ENCODE measurements at regions not wholly inside any gene's neighbourhood (a gene's known extent, or its start where the extent isn't known, plus 50 kb on each side); places are given as distances from the start of the nearest gene placed in this dataset.

- TF ChIP-seq CTCF (conservative IDR thresholded peaks at IDR 0.05), result no peak
- no peak for TF ChIP-seq EZH2 (IDR thresholded peaks at IDR 0.05; ENCODE audit: low read depth)
- Histone ChIP-seq H3K36me3 (ENCODE audit: low read depth) (no peaks in the 10 kb centered on the region), H3K27ac (no peak overlapping the region), H2AFZ (no peak overlapping the region), H4K20me1 (ENCODE audit: insufficient read depth) (no peaks in the 10 kb centered on the region), H3K79me2 (ENCODE audit: low read depth) (no peaks in the 10 kb centered on the region), H3K4me3 (no peak overlapping the region), H3K9me2 (ENCODE audit: insufficient read depth) (no peaks in the 10 kb centered on the region), H3K9me3 (ENCODE audit: insufficient read depth, low read depth) (no peaks in the 10 kb centered on the region), H3F3A (ENCODE audit: insufficient read depth, low read depth) (no peaks in the 10 kb centered on the region), H3K27me3 (ENCODE audit: insufficient read depth, low read depth) (no peaks in the 10 kb centered on the region), H3K4me2 (no peak overlapping the region), H3K4me1 (replicated peaks; ENCODE audit: insufficient read depth) (no peaks in the 10 kb centered on the region)
- ChIA-PET CTCF (no interaction called here), POLR2A (ENCODE audit: unreplicated experiment) (no interaction called here)
- intact Hi-C loops (cut with micrococcal nuclease; ENCODE audit: unreplicated experiment), result no loop called here
- no TSS peak for BruUV-seq (replicated peaks)
- no peak for DNase-seq
These were observed 524.2 kb upstream of the CHAC2 start for GRCh38 chr2:53243430-53243829.

GRCh38 chr2:53242090-53242489 is 525.5 kb upstream of the CHAC2 start:
- H3K9me2 ChIP-seq (ENCODE audit: insufficient read depth), result no peaks in the 10 kb centered on the region
- TF ChIP-seq CTCF (conservative IDR thresholded peaks at IDR 0.05), result no peak
- no peak for TF ChIP-seq EZH2 (IDR thresholded peaks at IDR 0.05; ENCODE audit: low read depth)
- no peak overlapping the region for H2AFZ ChIP-seq
- H3K4me1 ChIP-seq (replicated peaks; ENCODE audit: insufficient read depth), result no peaks in the 10 kb centered on the region
- H4K20me1 ChIP-seq (ENCODE audit: insufficient read depth), result no peaks in the 10 kb centered on the region
- H3K9me3 ChIP-seq (ENCODE audit: insufficient read depth, low read depth), result no peaks in the 10 kb centered on the region
- CTCF ChIA-PET, result no interaction called here
- POLR2A ChIA-PET (ENCODE audit: unreplicated experiment), result no interaction called here
- no peak overlapping the region for H3K4me3 ChIP-seq
- H3K27ac ChIP-seq, result no peak overlapping the region
- no peaks in the 10 kb centered on the region for H3K79me2 ChIP-seq (ENCODE audit: low read depth)
- BruUV-seq (replicated peaks), result no TSS peak
- no peak overlapping the region for H3K4me2 ChIP-seq
- no peaks in the 10 kb centered on the region for H3K36me3 ChIP-seq (ENCODE audit: low read depth)
- H3K27me3 ChIP-seq (ENCODE audit: insufficient read depth, low read depth), result no peaks in the 10 kb centered on the region
- intact Hi-C loops (cut with micrococcal nuclease; ENCODE audit: unreplicated experiment), result no loop called here
- DNase-seq, result no peak
- H3F3A ChIP-seq (ENCODE audit: insufficient read depth, low read depth), result no peaks in the 10 kb centered on the region

- no peak overlapping the region for H3K4me3 ChIP-seq
- H3K36me3 ChIP-seq (ENCODE audit: low read depth), result no peaks in the 10 kb centered on the region
- POLR2A ChIA-PET (ENCODE audit: unreplicated experiment), result interaction anchor here (0.5 to 0.7 kb wide), 2 partner anchors 16 to 134 kb away, joined by 4 to 6 read pairs; no protein-coding TSS in a partner anchor
- no peaks in the 10 kb centered on the region for H3K9me2 ChIP-seq (ENCODE audit: insufficient read depth)
- peaks cover 12% of the 10 kb centered on the region for H3K4me1 ChIP-seq (replicated peaks; ENCODE audit: insufficient read depth)
- intact Hi-C loops (cut with micrococcal nuclease; ENCODE audit: unreplicated experiment), result no loop called here
- CTCF ChIA-PET, result no interaction called here
- no TSS peak for BruUV-seq (replicated peaks)
- H3K27ac ChIP-seq, result no peak overlapping the region
- H3K27me3 ChIP-seq (ENCODE audit: insufficient read depth, low read depth), result no peaks in the 10 kb centered on the region
- H4K20me1 ChIP-seq (ENCODE audit: insufficient read depth), result no peaks in the 10 kb centered on the region
- H3K9me3 ChIP-seq (ENCODE audit: insufficient read depth, low read depth), result no peaks in the 10 kb centered on the region
- H3K79me2 ChIP-seq (ENCODE audit: low read depth), result no peaks in the 10 kb centered on the region
- DNase-seq, result no peak
- no peaks in the 10 kb centered on the region for H3F3A ChIP-seq (ENCODE audit: insufficient read depth, low read depth)
- peak overlapping the region; percentile 13; the same call in 1 of the 2 replicates for H2AFZ ChIP-seq
- no peak for TF ChIP-seq CTCF (conservative IDR thresholded peaks at IDR 0.05)
- TF ChIP-seq EZH2 (IDR thresholded peaks at IDR 0.05; ENCODE audit: low read depth), result no peak
- no peak overlapping the region for H3K4me2 ChIP-seq
These were observed 531.6 kb upstream of the CHAC2 start for GRCh38 chr2:53235836-53236582.

Measured in PC-9 (cell line).